Fibroblast of skin of abdomen (primary cell): ENCODE measurements at regions not wholly inside any gene's neighbourhood (a gene's known extent, or its start where the extent isn't known, plus 50 kb on each side); places are given as distances from the start of the nearest gene placed in this dataset.
"Not testable (repeated sequence)": the region's sequence is repeated elsewhere in the genome, so short reads cannot be mapped to it uniquely, and the experiment has no call there.

Experiments used
- DNase-seq: peaks from one replicate; pipeline ENCODE4 v3.0.0-alpha.2; 2013

- no peak for DNase-seq
These were observed 144.2 kb upstream of the VSTM2A start for GRCh38 chr7:54397836-54398612.

- DNase-seq = no peak
These were observed 143.3 kb upstream of the VSTM2A start for GRCh38 chr7:54398863-54399262.

GRCh38 chr7:54409917-54410316, 132.3 kb upstream of the VSTM2A start:
- DNase-seq = no peak

GRCh38 chr7:54416678-54417077, 125.5 kb upstream of the VSTM2A start:
- DNase-seq = no peak

- no peak for DNase-seq
These were observed 123.0 kb upstream of the VSTM2A start for GRCh38 chr7:54419209-54419608.

- no peak for DNase-seq
These were observed 115.8 kb upstream of the VSTM2A start for GRCh38 chr7:54426406-54426805.

- DNase-seq = no peak
These were observed 113.1 kb upstream of the VSTM2A start for GRCh38 chr7:54429111-54429510.

GRCh38 chr7:54439391-54439790, 102.8 kb upstream of the VSTM2A start:
- DNase-seq = no peak

- DNase-seq = not testable (repeated sequence)
These were observed 98.0 kb upstream of the VSTM2A start for GRCh38 chr7:54444046-54444686.

- not testable (repeated sequence) for DNase-seq
These were observed 89.0 kb upstream of the VSTM2A start for GRCh38 chr7:54453168-54453567.

- not testable (repeated sequence) for DNase-seq
These were observed 87.5 kb upstream of the VSTM2A start for GRCh38 chr7:54454700-54455099.

- DNase-seq = no peak
These were observed 77.1 kb upstream of the VSTM2A start for GRCh38 chr7:54465095-54465494.

- no peak for DNase-seq
These were observed 72.4 kb upstream of the VSTM2A start for GRCh38 chr7:54469740-54470139.

- DNase-seq = no peak
These were observed 65.6 kb upstream of the VSTM2A start for GRCh38 chr7:54476609-54477008.

GRCh38 chr7:54477083-54477482, 65.1 kb upstream of the VSTM2A start:
- no peak for DNase-seq

GRCh38 chr7:54483523-54483922, 58.7 kb upstream of the VSTM2A start:
- no peak for DNase-seq

- DNase-seq = no peak
These were observed 57.1 kb upstream of the VSTM2A start for GRCh38 chr7:54485044-54485443.
